GM12878 (cell line): ENCODE measurements at regions not wholly inside any gene's neighbourhood (a gene's known extent, or its start where the extent isn't known, plus 50 kb on each side); places are given as distances from the start of the nearest gene placed in this dataset.
"Not testable (repeated sequence)": the region's sequence is repeated elsewhere in the genome, so short reads cannot be mapped to it uniquely, and the experiment has no call there.

Experiments
- ATAC-seq: fragments of 200-7000 bp; cut with Tn5 transposase; 3 replicates; pipeline ENCODE4 v1.9.1; 2020; ENCODE audit warnings: mild to moderate bottlenecking, moderate library complexity
- BruUV-seq: library from RNA; stranded (reverse); fragments of 400-500 nt; replicated peaks from 2 replicates; lab custom pipeline; 2021; lab: Mats Ljungman, UMichigan
- CTCF ChIA-PET: fragments of 300-600 bp; sonication (Branson Sonifier 250); formaldehyde crosslinking; extraction: SDS; loops from one replicate; lab custom pipeline; 2021; ENCODE audit warnings: inconsistent platforms; lab: Yijun Ruan, JAX
- POLR2A ChIA-PET: fragments of 350-600 bp; formaldehyde crosslinking; extraction: SDS; loops from one replicate; lab custom pipeline; 2021; ENCODE audit warnings: inconsistent platforms; lab: Charles Lee
- RAD21 ChIA-PET: fragments of 300-600 bp; sonication (Branson Sonifier 250); formaldehyde crosslinking; loops from one replicate; lab custom pipeline; 2023; ENCODE audit warnings: antibody characterized with exemption; ENCODE audit not compliant: unreplicated experiment; lab: Charles Lee
- SMC1A ChIA-PET: fragments of 300-600 bp; sonication (Branson Sonifier 250); formaldehyde crosslinking; loops from one replicate; lab custom pipeline; 2023; ENCODE audit not compliant: unreplicated experiment, uncharacterized antibody; lab: Charles Lee
- DNase-seq: peaks from one replicate; pipeline ENCODE4 v3.0.0-alpha.2; 2011; ENCODE audit warnings: low read depth, low spot score
- FAIRE-seq: peaks from 3 replicates; lab custom pipeline; 2011; peaks lifted over from hg19 to GRCh38; lab: Jason Lieb, UNC
- H2AFZ ChIP-seq: 2 replicates; pipeline ENCODE4 v1.6.0; 2011; ENCODE audit warnings: low read depth, low read length, control low read depth; ENCODE audit not compliant: control insufficient read depth
- H3K27ac ChIP-seq: 2 replicates; pipeline ENCODE4 v1.5.1; 2011; ENCODE audit warnings: control low read depth; ENCODE audit not compliant: control insufficient read depth, insufficient read depth
- H3K27me3 ChIP-seq, 2 experiments: replicated peaks in 1 of 2; 2 replicates each; pipeline versions ENCODE4 v1.6.0 to v1.6.1; 2011; ENCODE audit warnings: low read length in 1 of 2; ENCODE audit not compliant: control insufficient read depth in 2 of 2, insufficient read depth in 2 of 2
- H3K36me3 ChIP-seq, 2 experiments: 2 replicates each; pipeline ENCODE4 v1.5.1; 2011; ENCODE audit warnings: low read length in 1 of 2; ENCODE audit not compliant: control insufficient read depth in 2 of 2, insufficient read depth in 2 of 2
- H3K4me1 ChIP-seq: 2 replicates; pipeline ENCODE4 v1.6.1; 2011; ENCODE audit warnings: mild to moderate bottlenecking, low read length, moderate library complexity, mixed read lengths; ENCODE audit not compliant: control insufficient read depth, insufficient read depth
- H3K4me2 ChIP-seq: 2 replicates; pipeline ENCODE4 v1.6.0; 2011; ENCODE audit warnings: control low read depth; ENCODE audit not compliant: control insufficient read depth, insufficient read depth
- H3K4me3 ChIP-seq: fragments of 200-600 bp; sonication (generic); 2 replicates; pipeline ENCODE4 v1.5.1; 2016
- H3K79me2 ChIP-seq: 2 replicates; pipeline ENCODE4 v1.6.0; 2011; ENCODE audit warnings: low read length; ENCODE audit not compliant: control insufficient read depth, insufficient read depth
- H3K9ac ChIP-seq: 2 replicates; pipeline ENCODE4 v1.8.0; 2011; ENCODE audit warnings: low read length, control low read depth, mixed read lengths; ENCODE audit not compliant: control insufficient read depth, insufficient read depth
- H3K9me3 ChIP-seq: replicated peaks from 3 replicates; pipeline ENCODE4 v1.5.1; 2011; ENCODE audit warnings: mild to moderate bottlenecking, low read length; ENCODE audit not compliant: control insufficient read depth, insufficient read depth
- H4K20me1 ChIP-seq: 2 replicates; pipeline ENCODE4 v1.6.0; 2011; ENCODE audit not compliant: control insufficient read depth, insufficient read depth
- WGBS: methylation state at CpG from one replicate; pipeline ENCODE4 v1.1.6; 2016; ENCODE audit warnings: low lambda C conversion rate; ENCODE audit not compliant: insufficient replicate concordance, insufficient coverage; ENCODE audit errors: missing lambda C conversion rate; 5-methylcytosine and 5-hydroxymethylcytosine counted together
- in situ Hi-C: fragments of 300-500 bp; cut with MboI; formaldehyde crosslinking; loops from 9 replicates; pipeline ENCODE4 v1.14.3; 2018; ENCODE audit warnings: mixed read lengths
- intact Hi-C: fragments of 100-400 bp; cut with micrococcal nuclease; formaldehyde crosslinking; loops from one replicate; pipeline ENCODE4 v1.14.2; 2022; ENCODE audit not compliant: unreplicated experiment

- POLR2A ChIA-PET, H3K9ac ChIP-seq, H4K20me1 ChIP-seq, H3K4me3 ChIP-seq, CTCF ChIA-PET, BruUV-seq, DNase-seq, H3K36me3 ChIP-seq, SMC1A ChIA-PET, H3K4me1 ChIP-seq, intact Hi-C loops, H3K9me3 ChIP-seq, H3K79me2 ChIP-seq, H3K27ac ChIP-seq, H3K4me2 ChIP-seq, RAD21 ChIA-PET, H2AFZ ChIP-seq, ATAC-seq, H3K27me3 ChIP-seq, in situ Hi-C loops, FAIRE-seq: not testable (repeated sequence)
- 7% methylated on average over 8 of the region's 41 CpGs for WGBS
Observed at GRCh38 chr15:30195355-30196008, 60.6 kb downstream of the GOLGA8T start.

DNA sequence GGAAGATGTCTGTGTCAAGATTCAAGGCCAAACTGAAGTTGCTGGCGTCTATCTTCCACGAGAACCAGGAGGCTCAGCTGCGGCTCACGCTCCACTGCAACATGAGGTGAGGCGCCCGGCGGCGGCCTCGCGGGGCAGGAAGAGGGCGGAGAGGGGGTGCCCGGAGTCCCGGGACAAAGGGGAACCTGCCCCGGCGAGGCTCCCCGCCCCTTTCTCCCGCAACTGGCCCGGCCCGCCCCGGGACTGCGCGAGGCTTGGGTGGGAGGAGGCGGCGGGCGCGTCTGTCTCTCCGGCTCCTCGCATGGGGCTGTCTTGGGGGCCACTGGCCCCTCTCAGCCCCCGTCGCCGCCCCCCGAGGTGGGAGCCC is 61.1 kb downstream of the GOLGA8T start:
- H3K4me3 ChIP-seq, CTCF ChIA-PET: not testable (repeated sequence)

GRCh38 chr15:30196769-30197168 is 61.9 kb downstream of the GOLGA8T start:
- in situ Hi-C loops, BruUV-seq, H2AFZ ChIP-seq, H3K27ac ChIP-seq, H3K9ac ChIP-seq, POLR2A ChIA-PET, DNase-seq, H3K9me3 ChIP-seq, H3K36me3 ChIP-seq, H4K20me1 ChIP-seq, SMC1A ChIA-PET, H3K4me2 ChIP-seq, H3K4me3 ChIP-seq, H3K79me2 ChIP-seq, RAD21 ChIA-PET, H3K4me1 ChIP-seq, H3K27me3 ChIP-seq, intact Hi-C loops, ATAC-seq, FAIRE-seq, CTCF ChIA-PET: not testable (repeated sequence)
- WGBS: 0% methylated on average over 1 of the region's 12 CpGs

More for the DNA sequence above, 61.1 kb downstream of the GOLGA8T start:
- H3K4me2 ChIP-seq, in situ Hi-C loops, H3K4me1 ChIP-seq, H2AFZ ChIP-seq, H4K20me1 ChIP-seq, BruUV-seq, H3K79me2 ChIP-seq, H3K9ac ChIP-seq, SMC1A ChIA-PET, intact Hi-C loops, POLR2A ChIA-PET, H3K27me3 ChIP-seq, DNase-seq, RAD21 ChIA-PET, FAIRE-seq, H3K27ac ChIP-seq, H3K9me3 ChIP-seq, H3K36me3 ChIP-seq: not testable (repeated sequence)
- peak; percentile 44 for ATAC-seq
- WGBS: 1% methylated on average over 12 of the region's 32 CpGs

DNA sequence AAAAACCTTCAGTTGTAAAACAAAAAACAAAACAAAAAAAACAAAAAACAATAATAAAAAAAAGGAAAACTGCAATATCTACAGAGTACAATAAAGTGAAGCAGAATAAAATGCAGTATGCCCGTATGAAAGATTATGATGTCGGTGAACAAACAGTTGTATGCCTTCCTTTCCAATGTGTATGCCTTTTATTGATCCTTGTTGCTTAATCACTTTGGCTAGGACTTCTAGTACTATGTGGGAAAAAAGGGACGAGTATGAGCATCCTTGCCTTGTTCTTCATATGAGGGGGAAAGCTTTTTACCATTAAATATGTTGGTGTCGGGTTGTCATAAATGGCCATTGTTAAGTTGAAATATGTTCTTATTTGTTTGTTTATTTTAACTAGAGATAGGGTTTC is 66.7 kb downstream of the GOLGA8T start:
- H3K4me1 ChIP-seq, H3K27ac ChIP-seq, H4K20me1 ChIP-seq, H3K9ac ChIP-seq, in situ Hi-C loops, H3K4me2 ChIP-seq, H3K4me3 ChIP-seq, ATAC-seq, intact Hi-C loops, BruUV-seq, SMC1A ChIA-PET, H3K36me3 ChIP-seq, FAIRE-seq, H3K27me3 ChIP-seq, CTCF ChIA-PET, H2AFZ ChIP-seq, RAD21 ChIA-PET, DNase-seq, H3K79me2 ChIP-seq, H3K9me3 ChIP-seq, POLR2A ChIA-PET: not testable (repeated sequence)
- WGBS: 48% methylated on average over 2 of the region's 4 CpGs
